ENCODE measurements at regions not wholly inside any gene's neighbourhood (a gene's known extent, or its start where the extent isn't known, plus 50 kb on each side); places are given as distances from the start of the nearest gene placed in this dataset.

DNA sequence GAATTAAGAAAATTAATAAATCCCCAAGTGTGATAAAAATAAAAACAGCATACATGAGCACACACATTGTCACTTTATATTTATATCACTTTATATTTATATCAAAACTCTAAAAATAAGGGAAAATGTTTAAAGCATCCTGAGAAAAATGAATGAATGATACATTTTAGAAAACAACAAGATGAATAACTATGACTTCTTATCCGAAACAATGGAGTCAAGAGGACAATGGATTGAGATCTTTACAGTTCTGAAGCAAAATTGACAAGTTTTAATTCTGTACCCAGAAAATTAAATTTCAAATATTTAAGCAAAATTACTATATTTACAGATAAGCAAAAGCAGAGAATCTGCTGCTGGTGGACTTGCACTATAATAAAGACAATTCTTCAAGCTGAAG lies 512.6 kb downstream of the MRPL39 start:
- TF ChIP-seq, protein P1, sequence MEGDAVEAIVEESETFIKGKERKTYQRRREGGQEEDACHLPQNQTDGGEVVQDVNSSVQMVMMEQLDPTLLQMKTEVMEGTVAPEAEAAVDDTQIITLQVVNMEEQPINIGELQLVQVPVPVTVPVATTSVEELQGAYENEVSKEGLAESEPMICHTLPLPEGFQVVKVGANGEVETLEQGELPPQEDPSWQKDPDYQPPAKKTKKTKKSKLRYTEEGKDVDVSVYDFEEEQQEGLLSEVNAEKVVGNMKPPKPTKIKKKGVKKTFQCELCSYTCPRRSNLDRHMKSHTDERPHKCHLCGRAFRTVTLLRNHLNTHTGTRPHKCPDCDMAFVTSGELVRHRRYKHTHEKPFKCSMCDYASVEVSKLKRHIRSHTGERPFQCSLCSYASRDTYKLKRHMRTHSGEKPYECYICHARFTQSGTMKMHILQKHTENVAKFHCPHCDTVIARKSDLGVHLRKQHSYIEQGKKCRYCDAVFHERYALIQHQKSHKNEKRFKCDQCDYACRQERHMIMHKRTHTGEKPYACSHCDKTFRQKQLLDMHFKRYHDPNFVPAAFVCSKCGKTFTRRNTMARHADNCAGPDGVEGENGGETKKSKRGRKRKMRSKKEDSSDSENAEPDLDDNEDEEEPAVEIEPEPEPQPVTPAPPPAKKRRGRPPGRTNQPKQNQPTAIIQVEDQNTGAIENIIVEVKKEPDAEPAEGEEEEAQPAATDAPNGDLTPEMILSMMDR (conservative IDR thresholded peaks at IDR 0.05; ENCODE audit: low read depth, low read length), result no peak
- no peak overlapping the region for H3K4me3 ChIP-seq (ENCODE audit: low read depth, low read length)
- no peak for DNase-seq (ENCODE audit: low read depth)

DNA sequence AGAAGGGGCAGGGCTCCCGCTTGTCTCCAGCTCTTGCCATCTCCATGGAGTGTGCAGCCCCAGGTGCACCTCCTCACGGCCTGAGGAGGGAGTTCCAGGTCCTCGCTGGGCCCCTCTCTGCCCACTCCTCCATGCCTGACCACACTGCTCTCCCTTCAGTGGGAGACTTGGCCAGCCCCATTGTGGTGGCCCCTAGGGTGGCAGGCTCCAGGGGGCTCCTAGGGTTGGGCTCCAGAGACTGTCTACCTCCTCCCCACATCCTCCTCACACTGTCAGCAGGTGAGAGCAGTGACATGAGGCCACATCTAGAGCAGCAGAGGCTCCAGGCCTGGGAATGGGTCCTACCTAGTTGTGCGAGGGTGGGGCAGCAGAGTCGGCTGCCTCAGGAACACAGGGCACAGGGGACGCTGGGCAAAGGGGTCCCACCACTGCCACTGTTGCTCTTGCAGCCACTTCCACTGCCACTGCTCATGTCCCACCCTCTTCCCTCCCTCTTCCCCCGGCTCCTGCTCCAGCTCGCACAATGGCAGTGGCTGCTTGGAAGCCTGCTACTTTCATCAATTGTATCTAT lies 514.8 kb downstream of the MRPL39 start:
- TF ChIP-seq, protein P1 (conservative IDR thresholded peaks at IDR 0.05; ENCODE audit: low read depth, low read length), result no peak
- H3K4me3 ChIP-seq (ENCODE audit: low read depth, low read length), result no peak overlapping the region
- no peak for DNase-seq (ENCODE audit: low read depth)

DNA sequence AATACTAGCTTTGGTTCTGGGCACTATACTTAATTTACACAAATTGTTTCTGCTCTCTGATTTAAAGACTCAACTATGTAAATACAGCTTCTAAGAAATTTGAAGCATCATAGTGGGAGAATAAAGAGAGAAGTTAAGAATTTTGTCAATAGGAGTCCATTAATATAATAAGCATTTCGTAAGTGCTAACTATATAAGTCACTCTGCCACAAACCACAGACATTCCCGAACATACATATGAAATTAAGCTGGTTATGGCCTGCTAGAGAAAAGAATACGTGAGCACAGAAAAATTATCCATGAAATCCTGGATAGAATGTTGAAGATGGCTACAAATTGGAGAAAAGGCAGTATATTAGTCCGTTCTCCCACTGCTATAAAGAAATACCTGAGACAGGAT lies 526.2 kb downstream of the MRPL39 start:
- TF ChIP-seq, protein P1 (conservative IDR thresholded peaks at IDR 0.05; ENCODE audit: low read depth, low read length), result no peak
- H3K4me3 ChIP-seq (ENCODE audit: low read depth, low read length), result no peak overlapping the region
- DNase-seq (ENCODE audit: low read depth), result no peak

DNA sequence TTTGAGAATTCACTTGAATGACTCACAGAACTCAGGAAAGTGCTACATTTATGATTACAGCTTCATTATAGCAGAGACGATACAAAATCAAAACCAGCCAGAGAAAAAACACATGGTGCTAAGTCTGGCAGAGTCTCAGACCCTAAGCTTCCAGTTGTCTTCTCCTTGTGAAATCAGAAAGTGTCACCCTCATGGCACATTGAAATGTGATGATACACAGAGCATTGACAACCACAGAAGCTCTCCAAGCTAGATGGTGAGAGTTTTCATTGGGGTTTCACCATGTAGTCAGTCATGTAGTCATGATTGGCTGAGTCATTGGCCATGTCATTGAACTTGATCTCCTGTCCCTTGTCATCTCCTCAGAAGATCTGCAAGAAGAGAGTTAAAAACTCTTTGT lies 526.6 kb downstream of the MRPL39 start:
- no peak overlapping the region for H3K4me3 ChIP-seq (ENCODE audit: low read depth, low read length)
- TF ChIP-seq, protein P1 (conservative IDR thresholded peaks at IDR 0.05; ENCODE audit: low read depth, low read length), result no peak
- no peak for DNase-seq (ENCODE audit: low read depth)

DNA sequence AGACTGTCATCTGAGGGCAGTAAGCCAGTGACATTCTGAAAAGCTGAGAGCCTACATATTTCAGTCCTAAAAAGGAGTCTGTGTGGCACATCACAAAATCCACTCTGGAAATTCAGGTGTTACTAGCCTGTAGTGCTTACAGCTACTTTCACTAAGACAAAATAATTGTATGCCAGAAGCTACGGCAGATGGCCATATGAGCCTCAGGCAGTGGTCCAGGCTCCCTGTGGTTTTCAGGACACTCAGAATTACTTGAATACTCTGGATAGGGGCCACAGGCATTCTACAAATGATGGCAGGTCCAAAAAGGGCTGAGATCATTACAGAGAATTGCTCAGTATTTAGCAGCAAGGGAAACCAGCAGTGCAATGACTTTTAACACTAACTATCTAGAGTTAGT lies 527.1 kb downstream of the MRPL39 start:
- TF ChIP-seq, protein P1 (conservative IDR thresholded peaks at IDR 0.05; ENCODE audit: low read depth, low read length), result no peak
- no peak for DNase-seq (ENCODE audit: low read depth)
- H3K4me3 ChIP-seq (ENCODE audit: low read depth, low read length), result no peak overlapping the region

GRCh38 chr21:25079053-25079452 lies 528.2 kb downstream of the MRPL39 start:
- DNase-seq (ENCODE audit: low read depth), result no peak
- no peak overlapping the region for H3K4me3 ChIP-seq (ENCODE audit: low read depth, low read length)
- TF ChIP-seq, protein P1 (conservative IDR thresholded peaks at IDR 0.05; ENCODE audit: low read depth, low read length), result no peak

DNA sequence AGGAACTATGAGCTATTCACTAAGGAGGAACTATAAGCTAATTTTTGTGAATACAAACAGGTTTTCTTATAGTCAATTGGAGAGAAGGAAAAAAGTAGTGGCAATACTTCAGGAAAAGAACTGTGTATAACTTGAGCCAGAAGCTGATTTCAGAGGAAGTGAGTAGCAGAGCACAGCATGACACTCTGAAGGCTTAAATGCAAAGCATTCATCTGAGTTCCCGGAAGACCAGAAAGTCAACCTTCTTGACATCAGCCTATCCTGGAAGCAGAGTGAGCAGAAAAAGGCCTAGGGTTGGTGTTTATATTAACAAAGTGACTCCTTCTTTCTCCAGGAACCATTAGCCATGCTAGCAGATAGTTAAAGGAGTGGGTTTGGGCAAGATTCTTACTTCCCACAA lies 545.2 kb downstream of the MRPL39 start:
- no peak for DNase-seq (ENCODE audit: low read depth)

More for the DNA sequence above, 545.2 kb downstream of the MRPL39 start:
- no peak overlapping the region for H3K4me3 ChIP-seq (ENCODE audit: low read depth, low read length)
- TF ChIP-seq, protein P1 (conservative IDR thresholded peaks at IDR 0.05; ENCODE audit: low read depth, low read length), result no peak
